WERI-Rb-1 (cell line): ENCODE measurements at regions not wholly inside any gene's neighbourhood (a gene's known extent, or its start where the extent isn't known, plus 50 kb on each side); places are given as distances from the start of the nearest gene placed in this dataset.

Experiments
- DNase-seq: peaks from one replicate; pipeline ENCODE4 v3.0.0-alpha.2; 2020
- H3K27ac ChIP-seq: fragments of 250-450 bp; sonication (Bioruptor Pico); 2 replicates; pipeline ENCODE4 v1.5.1; 2020; ENCODE audit warnings: mild to moderate bottlenecking, moderate library complexity
- H3K27me3 ChIP-seq: fragments of 250-450 bp; sonication (Bioruptor Pico); 2 replicates; pipeline ENCODE4 v1.5.1; 2021; ENCODE audit warnings: mild to moderate bottlenecking, low read depth, moderate library complexity; ENCODE audit not compliant: insufficient read depth, severe bottlenecking
- H3K36me3 ChIP-seq: fragments of 250-450 bp; sonication (Bioruptor Pico); 2 replicates; pipeline ENCODE4 v1.5.1; 2020; ENCODE audit warnings: mild to moderate bottlenecking, moderate library complexity
- H3K4me3 ChIP-seq: 2 replicates; pipeline ENCODE4 v1.5.1; 2011; ENCODE audit warnings: low read depth, mild to moderate bottlenecking, control low read depth, low read length
- H3K9me3 ChIP-seq: fragments of 250-450 bp; sonication (Bioruptor Pico); 2 replicates; pipeline ENCODE4 v1.5.1; 2021; ENCODE audit warnings: mild to moderate bottlenecking, moderate library complexity; ENCODE audit not compliant: severe bottlenecking
- TF ChIP-seq, protein P1 (sequence below): IDR thresholded peaks from 2 replicates; pipeline ENCODE4 v1.5.1; 2011; ENCODE audit warnings: low read depth, mild to moderate bottlenecking, control low read depth, inconsistent platforms, low read length

DNA sequence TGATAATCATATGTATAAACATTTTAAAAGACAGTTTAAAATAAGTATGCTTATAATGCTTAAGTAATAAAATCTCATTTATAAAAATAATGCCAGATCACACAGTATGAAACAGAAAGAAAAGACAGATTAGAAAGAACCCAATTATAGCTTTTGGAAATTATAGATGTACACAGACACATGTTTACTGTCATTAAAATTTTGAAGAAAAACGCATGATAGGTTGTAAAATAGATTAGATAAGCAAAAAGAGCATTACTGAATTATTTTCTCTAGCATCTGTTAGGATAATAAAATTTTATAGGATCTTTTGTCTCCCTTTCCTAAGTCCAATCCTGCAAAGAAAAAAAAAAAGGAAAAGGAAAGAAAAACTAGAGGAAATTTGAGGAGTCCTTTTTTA, 1107.3 kb upstream of the LRRN3 start:
- Histone ChIP-seq H3K4me3 (no peak overlapping the region), H3K27me3 (no peaks in the 10 kb centered on the region)
- TF ChIP-seq, protein P1, sequence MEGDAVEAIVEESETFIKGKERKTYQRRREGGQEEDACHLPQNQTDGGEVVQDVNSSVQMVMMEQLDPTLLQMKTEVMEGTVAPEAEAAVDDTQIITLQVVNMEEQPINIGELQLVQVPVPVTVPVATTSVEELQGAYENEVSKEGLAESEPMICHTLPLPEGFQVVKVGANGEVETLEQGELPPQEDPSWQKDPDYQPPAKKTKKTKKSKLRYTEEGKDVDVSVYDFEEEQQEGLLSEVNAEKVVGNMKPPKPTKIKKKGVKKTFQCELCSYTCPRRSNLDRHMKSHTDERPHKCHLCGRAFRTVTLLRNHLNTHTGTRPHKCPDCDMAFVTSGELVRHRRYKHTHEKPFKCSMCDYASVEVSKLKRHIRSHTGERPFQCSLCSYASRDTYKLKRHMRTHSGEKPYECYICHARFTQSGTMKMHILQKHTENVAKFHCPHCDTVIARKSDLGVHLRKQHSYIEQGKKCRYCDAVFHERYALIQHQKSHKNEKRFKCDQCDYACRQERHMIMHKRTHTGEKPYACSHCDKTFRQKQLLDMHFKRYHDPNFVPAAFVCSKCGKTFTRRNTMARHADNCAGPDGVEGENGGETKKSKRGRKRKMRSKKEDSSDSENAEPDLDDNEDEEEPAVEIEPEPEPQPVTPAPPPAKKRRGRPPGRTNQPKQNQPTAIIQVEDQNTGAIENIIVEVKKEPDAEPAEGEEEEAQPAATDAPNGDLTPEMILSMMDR, result no peak

DNA sequence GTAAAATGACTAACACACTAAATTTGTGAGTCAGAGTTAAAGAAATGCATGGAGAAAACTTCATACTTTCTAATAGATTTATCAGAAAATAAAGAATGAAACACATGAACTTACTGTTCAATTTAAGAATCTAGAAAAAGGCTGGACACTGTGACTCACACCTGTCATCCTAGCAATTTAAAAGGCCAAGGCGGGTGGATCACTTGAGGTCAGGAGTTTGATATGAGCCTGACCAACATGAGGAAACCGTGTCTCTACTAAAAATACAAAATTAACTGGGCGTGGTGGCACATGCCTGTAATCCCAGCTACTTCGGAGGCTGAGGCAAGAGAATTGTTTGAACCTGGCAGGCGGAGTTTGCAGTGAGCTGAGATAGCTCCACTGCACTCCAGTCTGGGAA, 1106.2 kb upstream of the LRRN3 start:
- no peaks in the 10 kb centered on the region for H3K9me3 ChIP-seq
- H3K4me3 ChIP-seq, result no peak overlapping the region
- no peaks in the 10 kb centered on the region for H3K27me3 ChIP-seq
- H3K27ac ChIP-seq, result no peak overlapping the region
- no peak for DNase-seq
- TF ChIP-seq, protein P1, result no peak
- H3K36me3 ChIP-seq, result no peaks in the 10 kb centered on the region

More for the DNA sequence above, 1107.3 kb upstream of the LRRN3 start:
- Histone ChIP-seq H3K9me3 (no peaks in the 10 kb centered on the region), H3K27ac (no peak overlapping the region), H3K36me3 (no peaks in the 10 kb centered on the region)
- DNase-seq, result no peak

DNA sequence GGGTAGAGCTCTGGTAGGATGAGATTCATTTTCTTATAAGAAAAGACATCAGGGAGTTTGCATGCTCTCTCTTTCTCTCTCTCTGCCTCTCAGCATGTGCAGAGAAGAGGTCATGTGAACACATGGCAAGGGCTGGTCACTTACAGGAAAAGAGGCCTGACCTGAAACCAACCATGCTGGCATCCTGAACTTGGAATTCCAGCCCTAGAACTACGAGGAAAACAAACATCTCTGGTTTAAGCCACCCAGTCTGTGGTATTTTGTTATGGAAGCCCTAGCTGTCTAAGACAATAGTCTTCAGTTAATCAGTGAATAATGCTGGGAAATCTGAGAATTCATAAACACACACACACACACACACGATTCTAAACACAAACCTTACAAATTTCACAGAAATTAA, 1104.2 kb upstream of the LRRN3 start:
- Histone ChIP-seq H3K9me3 (no peaks in the 10 kb centered on the region), H3K27ac (no peak overlapping the region), H3K4me3 (no peak overlapping the region), H3K36me3 (no peaks in the 10 kb centered on the region), H3K27me3 (no peaks in the 10 kb centered on the region)
- TF ChIP-seq, protein P1, result no peak
- no peak for DNase-seq

DNA sequence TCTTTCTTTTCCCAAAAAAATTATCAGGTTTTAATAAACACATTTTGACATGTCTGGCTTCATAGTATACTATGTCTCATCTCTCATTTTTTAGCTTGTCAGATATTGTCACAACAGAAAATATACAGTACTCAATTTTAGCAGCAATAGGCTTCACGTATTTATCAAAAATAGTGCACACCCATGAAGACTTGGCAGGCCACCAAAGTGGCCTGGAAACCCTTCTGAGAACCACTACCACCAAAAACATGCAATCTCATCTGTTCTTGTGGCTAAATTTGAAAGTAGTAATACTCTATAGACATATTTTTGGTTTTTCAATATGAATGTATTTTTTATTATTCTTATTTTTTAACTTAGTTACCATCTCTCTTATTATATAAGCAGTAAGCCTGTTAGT, 1094.5 kb upstream of the LRRN3 start:
- TF ChIP-seq, protein P1, result no peak
- Histone ChIP-seq H3K4me3 (no peak overlapping the region), H3K27me3 (no peaks in the 10 kb centered on the region), H3K9me3 (no peaks in the 10 kb centered on the region), H3K27ac (no peak overlapping the region), H3K36me3 (no peaks in the 10 kb centered on the region)
- DNase-seq, result no peak

DNA sequence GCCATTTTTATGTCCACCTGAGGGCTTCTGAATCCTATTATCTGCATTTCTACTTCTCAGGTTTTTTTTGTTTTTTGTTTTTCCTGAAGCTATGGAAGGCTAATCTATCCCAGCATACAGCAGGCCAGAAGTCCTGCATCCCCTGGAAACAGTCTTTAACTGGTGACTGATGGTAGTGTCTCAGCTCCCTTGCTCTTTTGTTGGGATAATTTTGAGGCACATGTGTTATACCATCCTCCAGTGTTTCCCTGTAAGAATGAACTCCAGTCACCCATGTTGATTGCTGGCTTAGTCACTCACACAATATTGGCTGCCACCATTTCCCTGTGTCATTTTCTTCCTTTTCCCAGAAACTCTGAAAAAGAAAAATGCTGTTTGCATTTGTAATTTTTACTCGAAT, 1094.0 kb upstream of the LRRN3 start:
- TF ChIP-seq, protein P1, result no peak
- no peaks in the 10 kb centered on the region for H3K27me3 ChIP-seq
- H3K4me3 ChIP-seq, result no peak overlapping the region
- DNase-seq, result no peak
- H3K9me3 ChIP-seq, result no peaks in the 10 kb centered on the region
- no peak overlapping the region for H3K27ac ChIP-seq
- no peaks in the 10 kb centered on the region for H3K36me3 ChIP-seq

DNA sequence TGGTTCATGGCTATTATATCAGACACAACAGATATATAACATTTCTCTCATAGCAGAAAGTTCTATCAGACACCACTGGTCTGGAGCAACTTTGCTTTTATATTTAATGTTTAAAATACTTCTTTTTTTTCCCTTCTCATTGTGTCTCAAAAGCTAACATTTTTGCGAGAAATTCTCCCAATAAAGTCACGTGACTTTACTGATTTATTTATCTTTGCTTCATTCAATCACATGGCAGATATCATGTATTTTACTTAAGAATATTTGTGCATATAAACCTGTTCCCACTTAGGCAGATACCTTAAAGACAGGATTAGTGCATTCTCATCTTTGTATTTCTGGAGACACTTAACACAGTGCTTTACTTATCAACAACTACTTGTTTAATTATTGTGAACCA, 1093.1 kb upstream of the LRRN3 start:
- no peaks in the 10 kb centered on the region for H3K36me3 ChIP-seq
- H3K9me3 ChIP-seq, result no peaks in the 10 kb centered on the region
- no peak for DNase-seq
- no peaks in the 10 kb centered on the region for H3K27me3 ChIP-seq
- H3K4me3 ChIP-seq, result no peak overlapping the region
- no peak overlapping the region for H3K27ac ChIP-seq
- TF ChIP-seq, protein P1, result no peak
